Stimulated activated CD8-positive, alpha-beta memory T cell treated with anti-CD3 and anti-CD28 coated beads, Interleukin-15, amount 100 ng/mL, for 1 hour (primary cell): ENCODE measurements at regions not wholly inside any gene's neighbourhood (a gene's known extent, or its start where the extent isn't known, plus 50 kb on each side); places are given as distances from the start of the nearest gene placed in this dataset.
"Not testable (repeated sequence)": the region's sequence is repeated elsewhere in the genome, so short reads cannot be mapped to it uniquely, and the experiment has no call there.

Source experiments
- DNase-seq: peaks from one replicate; pipeline ENCODE4 v3.0.0-alpha.2; 2020; ENCODE audit warnings: low read depth

DNA sequence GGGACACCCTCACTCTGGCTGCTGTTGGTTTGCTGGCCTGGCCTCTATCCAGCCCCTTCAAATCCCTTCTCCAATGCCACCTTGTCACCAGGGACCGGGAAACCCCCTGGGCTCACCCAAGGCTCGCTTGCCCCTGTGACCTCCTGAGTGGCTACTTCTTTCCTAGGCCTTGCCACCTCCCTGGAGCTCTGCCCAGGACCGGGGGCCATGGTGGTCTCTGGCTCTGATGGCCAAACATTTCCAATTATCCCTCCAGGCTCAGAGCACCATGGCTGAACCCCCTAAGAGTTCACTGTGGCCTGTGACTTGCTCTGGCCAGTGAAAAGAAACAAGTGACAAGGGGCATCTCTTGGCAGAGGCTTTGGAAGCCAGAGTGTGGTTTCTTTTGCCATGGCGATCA is 237.6 kb downstream of the TFCP2L1 start:
- DNase-seq, result no peak

DNA sequence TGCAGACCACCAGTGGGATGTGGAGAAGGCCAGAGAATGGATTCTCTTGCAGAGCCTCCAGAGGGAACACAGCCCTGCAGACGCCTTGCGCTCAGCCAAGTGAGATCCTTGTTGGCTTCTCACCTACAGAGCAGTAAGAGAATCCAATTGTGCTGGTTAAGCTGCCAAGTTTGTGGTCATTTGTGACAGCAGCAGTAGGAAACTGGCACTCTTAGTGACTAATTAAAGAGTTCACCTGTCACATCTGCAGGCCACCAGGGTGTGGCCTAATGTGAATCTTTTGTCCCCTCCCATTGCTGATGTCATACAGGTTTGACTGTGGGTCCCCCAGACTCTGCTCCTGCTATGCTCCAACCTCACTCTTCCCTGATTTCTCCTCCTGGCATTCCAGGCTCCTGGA is 235.9 kb downstream of the TFCP2L1 start:
- DNase-seq, result no peak

DNA sequence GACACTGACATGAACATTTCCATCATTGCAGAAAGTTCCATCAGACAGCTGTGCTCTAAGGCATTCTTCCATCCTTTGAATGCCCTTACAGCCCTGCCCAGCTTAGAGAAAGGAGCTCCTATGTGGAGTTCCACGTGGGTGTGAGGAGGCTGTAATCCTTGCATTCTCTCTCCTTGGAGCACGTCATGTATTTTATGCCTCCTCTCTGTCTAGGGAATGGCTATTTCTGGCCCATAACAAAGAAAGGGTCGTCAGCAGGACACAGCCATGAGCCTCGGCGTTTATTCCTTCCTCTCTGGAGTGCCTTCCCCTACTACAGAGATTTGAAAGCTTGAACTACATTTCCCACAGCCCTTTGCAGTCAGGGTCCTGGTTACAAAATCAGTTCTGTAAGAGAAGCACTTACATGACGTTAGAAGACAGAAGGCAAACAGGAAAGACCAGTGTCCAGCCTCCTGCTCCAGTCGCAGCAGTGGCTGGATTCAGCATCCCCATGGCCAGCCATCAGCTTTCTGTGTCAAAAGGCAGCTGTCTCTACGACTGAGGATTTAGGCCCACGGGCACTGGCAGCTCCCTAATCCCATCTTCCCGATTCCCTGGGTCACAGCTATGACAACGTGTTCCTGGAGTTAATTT is 234.9 kb downstream of the TFCP2L1 start:
- no peak for DNase-seq

DNA sequence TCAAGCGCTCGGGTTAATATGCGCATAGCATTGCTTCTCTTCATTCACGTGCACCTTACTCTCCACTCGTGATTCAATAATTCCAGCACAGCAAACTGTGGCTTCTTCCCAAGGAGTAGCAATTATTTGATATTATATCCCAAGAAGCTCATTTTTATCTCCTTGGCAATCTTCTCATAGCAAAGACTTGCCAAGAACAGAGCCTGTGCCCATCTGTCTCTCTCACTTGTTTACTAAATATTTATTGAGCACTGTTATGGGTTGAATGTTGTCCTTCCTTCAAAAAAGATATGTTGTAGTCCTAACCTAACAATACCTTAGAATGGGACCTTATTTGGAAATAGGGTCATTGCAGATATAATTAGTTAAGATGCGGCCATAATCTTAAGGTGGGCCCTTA is 233.7 kb downstream of the TFCP2L1 start:
- DNase-seq, result no peak

DNA sequence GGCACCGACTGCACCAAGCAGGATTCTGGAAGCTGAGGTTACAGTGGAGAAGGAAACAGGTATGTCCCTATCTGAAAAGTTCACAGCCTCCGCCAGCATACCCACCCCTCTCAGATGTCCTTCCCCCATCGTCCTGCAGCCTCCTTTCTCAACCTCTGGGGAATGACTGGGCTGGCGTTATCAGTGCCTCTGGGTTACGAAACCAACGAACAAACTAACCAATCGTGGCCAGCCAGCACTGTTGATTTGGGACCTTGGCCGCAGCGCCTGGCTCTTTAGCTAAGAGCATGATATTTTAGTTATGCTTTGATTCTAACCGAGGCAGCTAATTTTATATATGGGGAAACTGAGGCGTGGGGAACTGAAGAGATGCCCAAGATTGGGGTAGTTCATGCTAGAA is 233.0 kb downstream of the TFCP2L1 start:
- DNase-seq, result no peak

DNA sequence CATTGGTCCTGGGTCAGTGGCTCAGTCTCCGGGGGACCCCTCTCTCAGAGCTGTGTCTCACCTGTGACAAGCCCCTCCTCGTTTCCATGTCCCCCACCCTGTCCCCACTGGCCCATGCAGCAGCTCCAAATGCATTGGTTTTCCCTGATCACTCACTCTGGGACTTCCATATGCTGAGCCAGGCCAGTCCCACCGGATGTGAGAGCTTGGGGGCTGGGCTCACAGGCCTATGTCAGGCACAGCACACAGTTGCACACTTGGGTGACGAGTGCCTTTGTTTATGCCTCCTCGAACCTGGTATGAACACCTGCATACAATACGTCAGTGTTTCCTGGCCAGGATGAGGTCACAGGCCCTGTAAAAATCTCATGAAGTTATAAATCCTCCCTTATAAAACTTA is 232.5 kb downstream of the TFCP2L1 start:
- no peak for DNase-seq

DNA sequence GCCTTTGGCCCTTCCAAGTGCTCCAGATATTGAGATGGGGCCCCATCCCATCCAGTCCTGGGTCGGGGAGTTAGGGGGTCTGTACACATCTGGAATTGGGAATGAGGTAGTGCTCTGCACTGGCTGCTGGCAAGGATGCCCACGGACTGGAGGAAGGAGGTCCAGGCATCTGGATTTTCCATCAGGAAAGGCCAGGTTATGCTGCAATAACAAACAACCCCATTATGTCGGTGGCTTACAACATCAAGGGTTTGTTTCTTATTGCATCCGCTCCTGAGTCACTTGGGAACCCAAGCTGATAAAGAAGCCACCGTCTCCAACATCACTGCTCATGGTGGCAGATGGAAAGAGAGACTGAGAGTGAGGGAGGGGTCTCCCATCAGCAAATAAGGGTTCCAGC is 229.9 kb downstream of the TFCP2L1 start:
- DNase-seq, result no peak

DNA sequence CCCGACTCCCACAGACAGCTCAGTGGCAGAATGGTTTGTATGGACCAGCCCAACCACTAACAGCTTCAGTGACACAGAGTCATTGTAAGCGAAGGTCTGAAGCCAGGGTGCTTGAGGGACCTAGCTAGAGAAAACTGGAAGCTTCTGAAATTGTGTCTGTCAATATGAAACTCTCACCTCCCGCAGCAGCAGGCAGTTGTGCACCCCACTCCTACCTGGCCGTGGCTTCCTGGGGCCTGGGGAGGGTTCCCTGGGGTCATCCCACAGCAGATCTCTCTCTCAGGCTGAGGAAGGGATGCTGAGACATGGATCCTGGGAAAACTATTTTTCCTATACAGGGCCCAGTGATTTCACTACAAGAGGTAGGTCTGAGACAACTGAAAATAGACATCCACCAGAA is 229.5 kb downstream of the TFCP2L1 start:
- DNase-seq, result no peak

DNA sequence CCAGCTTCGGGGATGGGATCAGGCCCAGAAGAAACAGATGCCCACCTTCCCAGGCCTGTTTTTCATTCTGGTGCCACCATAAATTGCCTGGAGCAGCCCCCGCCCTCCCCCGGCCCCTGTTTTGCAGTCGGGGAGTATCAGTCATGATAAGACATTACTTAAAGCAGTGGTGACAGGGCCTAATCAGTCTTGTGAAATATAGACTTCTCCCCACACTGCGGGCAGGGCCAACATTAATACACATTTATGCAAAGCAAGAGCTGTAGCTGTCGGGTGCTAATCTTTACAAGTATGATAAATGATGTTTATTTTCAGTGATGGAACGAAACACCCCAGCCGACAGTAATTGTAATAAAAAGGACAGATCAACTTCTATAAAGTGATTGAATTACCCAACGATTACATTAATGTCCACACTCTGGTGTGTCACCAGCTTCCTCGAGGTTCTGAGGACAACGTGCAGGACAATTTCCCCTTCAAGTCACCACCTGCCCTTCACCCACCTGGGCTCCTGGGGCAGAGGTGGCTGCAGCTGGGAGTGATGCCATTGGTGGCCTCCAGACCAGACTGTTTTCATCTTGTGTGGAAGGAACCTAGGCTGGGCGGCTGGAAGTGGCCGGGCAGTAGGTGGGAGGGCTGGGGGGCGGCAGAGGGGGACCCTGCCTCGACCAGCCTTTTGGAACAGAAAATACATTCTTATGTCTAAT is 226.0 kb downstream of the TFCP2L1 start:
- DNase-seq, result no peak

DNA sequence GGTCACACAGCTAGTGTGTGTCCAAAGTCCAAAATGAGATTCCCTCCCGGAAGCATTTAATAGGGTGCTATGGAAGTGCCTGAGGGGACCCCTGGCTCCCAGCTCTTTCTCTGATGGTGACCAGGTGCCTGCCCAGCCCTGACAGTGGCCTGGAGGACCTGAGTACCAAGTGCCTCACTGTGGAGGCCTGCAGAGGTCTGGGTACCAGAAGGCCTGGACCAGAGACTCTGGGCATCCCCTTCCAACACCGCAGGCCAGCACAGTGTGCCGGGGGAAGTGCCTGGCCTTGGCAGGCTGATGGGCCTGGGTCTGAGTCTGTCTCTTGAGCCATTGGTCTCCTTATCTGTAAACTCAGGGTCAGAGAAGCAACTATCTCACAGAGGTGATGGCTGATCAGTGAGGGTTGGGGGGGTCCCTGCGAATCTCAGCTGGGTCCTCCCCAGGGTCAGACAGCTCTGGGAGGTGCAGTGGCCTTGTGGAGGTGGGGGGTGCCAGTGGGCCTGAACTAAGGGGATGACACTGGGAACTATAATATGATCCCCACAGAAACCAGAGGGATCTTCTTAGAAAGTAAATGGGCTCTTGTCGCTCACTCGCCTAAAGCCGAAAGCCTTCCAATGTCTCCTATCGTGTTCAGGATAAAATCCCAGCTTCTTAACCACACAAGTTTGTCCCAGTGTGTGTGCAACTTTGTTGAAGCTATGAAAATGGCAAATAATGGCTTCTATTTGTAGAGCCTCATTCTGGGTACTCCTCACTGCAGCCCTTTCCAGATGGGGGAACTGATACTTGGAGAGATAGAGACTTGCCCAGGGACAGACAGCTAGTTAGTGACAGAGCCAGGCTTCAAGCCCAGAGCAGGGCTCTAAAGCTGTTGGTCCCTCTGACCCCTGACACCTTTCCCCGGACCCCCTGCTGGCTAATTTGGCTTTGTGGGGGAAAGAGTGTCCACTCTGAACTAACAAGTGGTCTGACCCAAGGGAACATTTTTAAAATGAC is 225.1 kb downstream of the TFCP2L1 start:
- DNase-seq, result no peak

DNA sequence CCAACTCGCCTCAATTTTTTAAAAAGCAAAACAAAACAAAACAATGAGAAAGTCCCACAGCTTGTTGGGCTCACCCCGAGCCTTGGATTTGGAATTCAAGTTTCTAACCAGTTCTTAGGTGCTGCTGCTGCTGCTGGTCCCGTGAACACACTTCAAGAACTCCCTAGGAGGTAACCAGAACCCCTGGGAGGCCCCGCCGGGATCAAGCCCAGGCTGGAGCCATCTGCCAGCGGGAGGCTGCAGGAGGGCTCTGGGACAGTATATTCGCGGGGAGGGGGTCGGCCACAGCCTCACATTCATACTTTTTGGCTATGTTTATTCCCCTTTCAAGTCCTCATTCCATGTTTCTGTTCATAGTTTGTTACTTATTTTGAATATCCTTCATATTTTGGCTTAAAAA is 223.4 kb downstream of the TFCP2L1 start:
- no peak for DNase-seq

DNA sequence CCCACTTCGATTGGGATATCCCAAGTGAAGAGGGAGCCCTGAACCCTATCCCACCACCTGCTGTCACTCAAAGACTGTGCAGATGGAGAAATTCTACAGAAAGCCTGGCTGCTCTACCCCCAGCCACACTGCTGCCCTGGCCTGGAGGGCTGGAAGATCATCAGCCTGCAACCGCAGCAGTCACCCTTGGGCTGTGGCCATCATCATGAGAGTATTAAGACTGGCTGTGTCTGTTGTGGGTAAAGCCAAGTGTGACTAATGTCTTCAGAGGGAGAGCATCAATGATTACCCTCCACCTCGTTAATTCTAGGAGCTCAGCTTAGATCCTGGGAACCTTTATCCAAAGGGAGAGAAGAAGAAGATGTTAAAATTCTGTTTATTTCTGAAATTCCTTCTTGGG is 221.5 kb downstream of the TFCP2L1 start:
- no peak for DNase-seq

DNA sequence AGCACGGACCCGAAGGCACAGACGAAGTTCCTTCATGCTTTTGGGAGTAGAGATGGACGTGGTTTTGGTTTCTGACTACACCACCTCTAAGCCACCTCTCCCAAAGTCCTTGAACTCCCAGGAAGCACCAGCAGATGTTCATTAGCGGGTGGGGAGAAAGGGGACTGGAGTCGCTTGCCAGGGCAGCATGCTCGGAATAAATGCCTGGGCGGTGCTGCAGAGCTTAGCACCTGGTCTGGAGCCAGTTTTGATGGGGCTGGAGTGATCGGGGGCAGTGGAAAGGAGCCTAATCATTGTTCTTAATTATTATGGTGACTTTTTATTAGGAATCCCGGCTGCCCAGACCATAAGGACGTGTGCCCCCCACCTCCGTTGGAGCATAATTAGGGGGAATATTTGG is 220.8 kb downstream of the TFCP2L1 start:
- no peak for DNase-seq

DNA sequence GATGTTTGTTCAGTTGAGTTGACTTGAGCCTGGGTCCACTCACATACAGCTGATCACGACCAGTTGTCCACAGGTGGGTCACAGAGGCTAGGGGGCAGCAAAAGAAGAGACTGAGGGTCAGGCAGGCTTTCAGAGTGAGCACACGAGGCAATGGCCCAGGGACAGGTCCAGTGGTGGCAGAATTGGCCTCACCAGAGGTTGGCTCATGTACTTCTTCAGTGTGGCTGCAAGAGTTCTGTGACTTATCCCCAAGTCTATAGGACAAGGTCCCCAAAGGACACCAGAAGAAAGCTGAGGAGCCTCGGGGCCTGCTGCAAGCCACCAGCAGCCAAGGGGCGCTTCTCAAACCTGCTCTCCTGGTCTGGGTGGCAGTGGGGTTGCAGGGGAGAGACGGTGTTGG is 219.8 kb downstream of the TFCP2L1 start:
- DNase-seq, result no peak

DNA sequence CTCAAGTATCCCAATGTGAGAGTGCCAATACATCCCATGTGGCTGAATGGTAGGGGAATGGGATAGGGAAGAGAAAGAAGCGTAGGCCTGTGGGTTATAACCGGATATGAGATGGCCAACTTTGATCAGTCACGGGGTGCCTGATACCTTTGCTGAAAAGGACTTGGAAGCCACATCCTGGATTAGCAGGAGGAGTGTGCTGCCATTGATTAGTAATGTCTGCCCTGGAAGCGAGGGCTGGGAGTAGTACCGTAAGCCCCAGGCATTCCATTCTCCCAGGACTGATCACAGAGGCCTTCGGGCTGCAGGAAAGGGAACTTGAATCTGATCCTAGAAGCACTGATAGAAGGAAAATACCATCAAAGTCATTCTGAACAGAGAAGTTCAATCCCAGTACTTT is 218.5 kb downstream of the TFCP2L1 start:
- DNase-seq, result no peak

DNA sequence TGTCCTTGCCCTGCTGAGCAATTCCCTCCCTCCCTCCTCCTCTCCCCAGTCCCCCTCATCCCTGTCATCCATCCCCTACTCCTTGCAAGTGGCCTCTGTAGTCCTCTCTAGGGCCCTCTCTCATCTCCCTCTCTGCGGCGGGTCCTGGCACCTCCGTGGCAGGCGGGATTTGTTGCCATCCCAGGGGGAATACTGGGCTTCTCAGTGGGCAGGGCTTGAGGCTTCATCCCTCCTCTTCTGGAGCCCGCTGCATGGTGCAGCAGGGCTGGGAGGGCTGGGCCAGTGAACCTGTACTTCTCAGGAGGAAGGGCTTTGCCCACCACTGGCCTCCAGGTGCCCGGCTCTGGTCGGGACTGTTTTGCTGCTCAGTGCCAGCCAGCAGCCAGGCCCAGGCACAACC is 216.2 kb downstream of the TFCP2L1 start:
- DNase-seq, result no peak

DNA sequence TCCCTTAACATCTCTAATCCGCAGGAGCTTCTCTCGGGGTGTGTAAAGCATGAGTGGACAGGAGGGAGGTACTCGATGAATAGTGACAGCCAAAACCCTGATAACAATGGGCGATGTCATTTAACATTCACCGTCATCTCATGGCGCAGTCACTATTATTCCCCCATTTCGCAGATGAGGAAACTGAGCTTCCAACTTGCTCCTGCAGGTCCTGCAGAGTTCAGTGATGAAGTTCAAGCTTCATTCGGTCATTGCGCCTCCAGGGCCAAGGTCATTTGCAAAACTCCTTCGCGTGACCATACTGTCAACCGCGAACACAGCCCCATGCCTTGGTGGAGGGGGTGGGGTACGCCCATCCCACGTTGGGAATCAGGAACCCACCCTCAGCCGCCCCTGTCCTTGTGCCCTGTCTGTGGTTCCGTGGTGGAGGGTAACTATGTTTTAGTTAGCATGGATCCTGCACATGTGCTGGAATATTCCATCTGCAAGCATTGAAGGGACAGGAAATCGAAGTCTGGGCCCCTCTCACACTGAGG is 215.5 kb downstream of the TFCP2L1 start:
- DNase-seq, result no peak

DNA sequence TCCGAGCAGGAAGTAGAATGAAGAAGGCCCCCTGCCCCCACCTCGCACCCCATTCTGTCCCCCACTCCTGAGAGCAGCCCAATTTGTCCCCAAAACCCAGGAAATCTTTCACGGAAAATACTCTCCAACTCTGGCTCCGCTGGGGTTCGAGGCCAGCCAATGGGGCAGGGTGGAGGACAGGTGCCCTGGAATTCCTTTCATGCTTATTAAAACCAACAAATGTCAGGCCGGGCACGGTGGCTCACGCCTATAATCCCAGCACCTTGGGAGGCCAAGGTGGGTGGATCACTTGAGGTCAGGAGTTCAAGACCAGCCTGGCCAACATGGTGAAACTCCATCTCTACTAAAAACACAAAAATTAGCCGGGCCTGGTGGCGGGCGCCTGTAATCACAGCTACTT is 214.9 kb downstream of the TFCP2L1 start:
- not testable (repeated sequence) for DNase-seq

DNA sequence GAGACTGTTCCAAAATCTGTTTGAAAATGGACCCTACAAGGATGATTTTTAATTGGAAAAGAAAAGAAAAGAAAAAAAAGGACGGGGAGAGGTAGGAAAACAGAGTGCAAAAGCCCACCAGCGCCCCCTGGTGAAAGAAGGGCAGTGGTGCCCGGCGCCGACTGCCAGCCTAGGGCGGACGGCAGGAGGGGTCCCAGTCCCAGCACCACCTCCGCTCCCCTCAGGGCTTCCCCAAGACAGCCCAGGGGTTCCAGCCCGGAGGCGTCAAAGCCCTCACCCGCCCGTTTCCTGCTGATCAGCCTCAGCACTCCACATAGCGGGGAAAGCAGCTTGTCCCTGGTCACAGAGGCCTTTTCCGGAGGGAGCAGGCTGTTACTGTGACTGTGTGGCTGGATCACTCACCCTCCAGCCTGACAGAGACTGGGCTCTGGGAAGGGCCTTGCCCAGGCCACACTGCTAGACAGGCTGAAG is 213.9 kb downstream of the TFCP2L1 start:
- no peak for DNase-seq

DNA sequence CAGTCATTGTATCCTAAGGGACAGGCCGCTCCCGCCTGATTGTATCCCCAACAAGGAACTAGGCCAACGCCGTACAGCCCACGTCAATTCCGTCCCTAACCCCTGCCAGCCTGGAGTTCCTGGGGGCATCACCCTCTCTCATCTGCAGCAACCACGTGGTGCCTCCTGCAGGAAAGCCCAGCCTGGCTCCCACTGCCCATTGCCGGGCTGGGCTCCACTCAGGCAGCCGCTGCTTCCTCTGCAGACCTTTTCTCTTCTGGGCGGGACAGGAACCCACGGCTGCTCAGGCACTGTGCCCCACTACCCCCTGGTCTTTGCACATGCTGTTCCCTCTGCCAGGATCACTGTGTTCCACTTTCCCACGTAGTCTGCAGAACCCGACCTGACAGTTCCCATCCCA is 212.2 kb downstream of the TFCP2L1 start:
- DNase-seq, result no peak

DNA sequence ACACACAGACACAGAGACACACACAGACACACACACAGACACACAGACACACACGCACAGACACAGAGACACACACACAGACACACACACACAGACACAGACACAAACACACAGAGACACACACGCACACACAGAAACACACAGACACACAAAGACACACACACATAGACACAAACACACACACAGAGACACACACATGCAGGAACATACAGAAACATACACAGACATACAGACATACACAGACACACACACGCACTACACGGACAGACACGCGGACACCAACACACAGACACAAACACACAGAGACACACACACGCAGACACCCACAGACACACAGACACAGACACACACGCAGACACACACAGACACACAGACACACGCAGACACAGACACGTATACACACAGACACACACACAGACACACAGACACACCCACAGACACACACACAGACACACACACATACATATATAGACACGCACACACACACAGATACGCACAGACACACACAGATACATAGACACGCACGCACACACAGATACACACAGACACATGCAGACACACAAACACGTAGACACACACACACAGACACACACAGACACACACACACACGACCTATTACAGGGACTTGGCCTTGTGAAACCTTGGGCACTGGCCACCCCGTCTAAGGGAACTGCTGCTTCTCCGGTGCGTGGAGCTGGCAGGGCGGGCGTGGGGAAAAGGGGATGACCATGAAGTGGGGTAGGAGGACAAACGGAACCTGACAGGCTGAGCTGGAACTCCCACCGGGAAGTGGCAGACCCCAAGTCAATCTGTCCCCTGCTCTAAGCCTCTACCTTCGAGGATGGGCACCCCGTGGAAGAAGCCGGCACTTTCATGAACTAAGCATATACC is 211.4 kb downstream of the TFCP2L1 start:
- DNase-seq, result no peak
